WERI-Rb-1 (cell line): ENCODE measurements at regions not wholly inside any gene's neighbourhood (a gene's known extent, or its start where the extent isn't known, plus 50 kb on each side); places are given as distances from the start of the nearest gene placed in this dataset.

Experiments
- DNase-seq: peaks from one replicate; pipeline ENCODE4 v3.0.0-alpha.2; 2020
- H3K27ac ChIP-seq: fragments of 250-450 bp; sonication (Bioruptor Pico); 2 replicates; pipeline ENCODE4 v1.5.1; 2020; ENCODE audit warnings: mild to moderate bottlenecking, moderate library complexity
- H3K27me3 ChIP-seq: fragments of 250-450 bp; sonication (Bioruptor Pico); 2 replicates; pipeline ENCODE4 v1.5.1; 2021; ENCODE audit warnings: mild to moderate bottlenecking, low read depth, moderate library complexity; ENCODE audit not compliant: insufficient read depth, severe bottlenecking
- H3K36me3 ChIP-seq: fragments of 250-450 bp; sonication (Bioruptor Pico); 2 replicates; pipeline ENCODE4 v1.5.1; 2020; ENCODE audit warnings: mild to moderate bottlenecking, moderate library complexity
- H3K4me3 ChIP-seq: 2 replicates; pipeline ENCODE4 v1.5.1; 2011; ENCODE audit warnings: low read depth, mild to moderate bottlenecking, control low read depth, low read length
- H3K9me3 ChIP-seq: fragments of 250-450 bp; sonication (Bioruptor Pico); 2 replicates; pipeline ENCODE4 v1.5.1; 2021; ENCODE audit warnings: mild to moderate bottlenecking, moderate library complexity; ENCODE audit not compliant: severe bottlenecking
- CTCF ChIP-seq: IDR thresholded peaks from 2 replicates; pipeline ENCODE4 v1.5.1; 2011; ENCODE audit warnings: low read depth, mild to moderate bottlenecking, control low read depth, inconsistent platforms, low read length

- Histone ChIP-seq H3K36me3 (no peaks in the 10 kb centered on the region), H3K4me3 (no peak overlapping the region), H3K9me3 (no peaks in the 10 kb centered on the region), H3K27ac (no peak overlapping the region), H3K27me3 (no peaks in the 10 kb centered on the region)
- no peak for TF ChIP-seq CTCF
- no peak for DNase-seq
Observed at GRCh38 chr11:32161293-32161692, 70.4 kb downstream of the RCN1 start.

- Histone ChIP-seq H3K27me3 (no peaks in the 10 kb centered on the region), H3K36me3 (no peaks in the 10 kb centered on the region), H3K27ac (no peak overlapping the region), H3K9me3 (no peaks in the 10 kb centered on the region), H3K4me3 (no peak overlapping the region)
- DNase-seq = no peak
- TF ChIP-seq CTCF = no peak
Observed at GRCh38 chr11:32162351-32162750, 71.5 kb downstream of the RCN1 start.

- H3K36me3 ChIP-seq = no peaks in the 10 kb centered on the region
- H3K27ac ChIP-seq = no peak overlapping the region
- no peak for TF ChIP-seq CTCF
- DNase-seq = no peak
- no peak overlapping the region for H3K4me3 ChIP-seq
- no peaks in the 10 kb centered on the region for H3K27me3 ChIP-seq
- no peaks in the 10 kb centered on the region for H3K9me3 ChIP-seq
Observed at GRCh38 chr11:32162906-32163305, 72.0 kb downstream of the RCN1 start.

- no peak for TF ChIP-seq CTCF
- Histone ChIP-seq H3K9me3 (no peaks in the 10 kb centered on the region), H3K36me3 (no peaks in the 10 kb centered on the region), H3K27ac (no peak overlapping the region), H3K4me3 (no peak overlapping the region), H3K27me3 (no peaks in the 10 kb centered on the region)
- no peak for DNase-seq
Observed at GRCh38 chr11:32163557-32163956, 72.7 kb downstream of the RCN1 start.

- no peak overlapping the region for H3K27ac ChIP-seq
- DNase-seq = no peak
- H3K36me3 ChIP-seq = no peaks in the 10 kb centered on the region
- H3K27me3 ChIP-seq = no peaks in the 10 kb centered on the region
- H3K4me3 ChIP-seq = no peak overlapping the region
- no peak for TF ChIP-seq CTCF
- H3K9me3 ChIP-seq = no peaks in the 10 kb centered on the region
Observed at GRCh38 chr11:32164836-32165235, 74.0 kb downstream of the RCN1 start.

- H3K36me3 ChIP-seq = no peaks in the 10 kb centered on the region
- no peak for DNase-seq
- no peaks in the 10 kb centered on the region for H3K9me3 ChIP-seq
- TF ChIP-seq CTCF = no peak
- no peaks in the 10 kb centered on the region for H3K27me3 ChIP-seq
- no peak overlapping the region for H3K27ac ChIP-seq
- H3K4me3 ChIP-seq = no peak overlapping the region
Observed at GRCh38 chr11:32168924-32169323, 78.0 kb downstream of the RCN1 start.
